ENCODE measurements at regions not wholly inside any gene's neighbourhood (a gene's known extent, or its start where the extent isn't known, plus 50 kb on each side); places are given as distances from the start of the nearest gene placed in this dataset.
"Not testable (repeated sequence)": the region's sequence is repeated elsewhere in the genome, so short reads cannot be mapped to it uniquely, and the experiment has no call there.

GRCh38 chr6:141464490-141464889 is 668.2 kb upstream of the GJE1 start:
- peak overlapping the region; percentile 68 for H3K4me2 ChIP-seq (ENCODE audit: low read depth, low read length, poor library complexity, severe bottlenecking)
- no peaks in the 10 kb centered on the region for H3K79me2 ChIP-seq (ENCODE audit: insufficient read depth, low read length)
- no peaks in the 10 kb centered on the region for H3K27me3 ChIP-seq (ENCODE audit: low read length)
- peak overlapping the region; percentile 75 for H3K27ac ChIP-seq (ENCODE audit: low read depth, low read length)
- H3K9me2 ChIP-seq (replicated peaks; ENCODE audit: insufficient read depth, low read length) = no peaks in the 10 kb centered on the region
- TF ChIP-seq EZH2phosphoT487 (conservative IDR thresholded peaks at IDR 0.05; ENCODE audit: low read length) (no peak), CTCF (IDR thresholded peaks at IDR 0.05; ENCODE audit: insufficient read depth, low read length, poor library complexity, severe bottlenecking) (no peak)
- peak overlapping the region; percentile 24 for H3K4me3 ChIP-seq (ENCODE audit: insufficient read depth, low read length, poor library complexity, severe bottlenecking)
- peak overlapping the region; percentile 31; the same call in 1 of the 2 replicates for H3K9ac ChIP-seq (ENCODE audit: low read length)
- H4K20me1 ChIP-seq (ENCODE audit: low read depth, low read length) = no peaks in the 10 kb centered on the region
- H3F3A ChIP-seq (ENCODE audit: insufficient read depth) = 0 out of 2 replicates have a peak, but pooled peaks cover 4% of the 10 kb centered on the region
- peaks cover 10% of the 10 kb centered on the region; the same call in 1 of the 2 replicates for H3K36me3 ChIP-seq (ENCODE audit: low read length)
- H2AFZ ChIP-seq (ENCODE audit: low read depth, low read length, severe bottlenecking) = peak overlapping the region; percentile 44
- no peaks in the 10 kb centered on the region; the same call in 1 of the 2 replicates for H3K9me3 ChIP-seq (ENCODE audit: insufficient read depth, low read length)

- Histone ChIP-seq H3K4me3 (ENCODE audit: insufficient read depth, low read length, poor library complexity, severe bottlenecking) (peak overlapping the region; percentile 28), H3K9ac (ENCODE audit: low read length) (peak overlapping the region; percentile 31; the same call in 1 of the 2 replicates), H3K36me3 (ENCODE audit: low read length) (peaks cover 10% of the 10 kb centered on the region; the same call in 1 of the 2 replicates), H3K4me2 (ENCODE audit: low read depth, low read length, poor library complexity, severe bottlenecking) (peak overlapping the region; percentile 68), H3K27ac (ENCODE audit: low read depth, low read length) (peak overlapping the region; percentile 75), H3F3A (ENCODE audit: insufficient read depth) (0 out of 2 replicates have a peak, but pooled peaks cover 4% of the 10 kb centered on the region), H2AFZ (ENCODE audit: low read depth, low read length, severe bottlenecking) (peak overlapping the region; percentile 55), H3K27me3 (ENCODE audit: low read length) (no peaks in the 10 kb centered on the region), H4K20me1 (ENCODE audit: low read depth, low read length) (no peaks in the 10 kb centered on the region), H3K9me3 (ENCODE audit: insufficient read depth, low read length) (no peaks in the 10 kb centered on the region; the same call in 1 of the 2 replicates), H3K9me2 (replicated peaks; ENCODE audit: insufficient read depth, low read length) (no peaks in the 10 kb centered on the region), H3K79me2 (ENCODE audit: insufficient read depth, low read length) (no peaks in the 10 kb centered on the region)
- no peak for TF ChIP-seq EZH2phosphoT487 (conservative IDR thresholded peaks at IDR 0.05; ENCODE audit: low read length)
- no peak for TF ChIP-seq CTCF (IDR thresholded peaks at IDR 0.05; ENCODE audit: insufficient read depth, low read length, poor library complexity, severe bottlenecking)
Observed at GRCh38 chr6:141463237-141463977, 669.3 kb upstream of the GJE1 start.

GRCh38 chr6:141460743-141461484 is 671.8 kb upstream of the GJE1 start:
- H3K4me2 ChIP-seq (ENCODE audit: low read depth, low read length, poor library complexity, severe bottlenecking) = no peak overlapping the region
- H3K27ac ChIP-seq (ENCODE audit: low read depth, low read length) = no peak overlapping the region
- H3K9me2 ChIP-seq (replicated peaks; ENCODE audit: insufficient read depth, low read length) = no peaks in the 10 kb centered on the region
- H3K27me3 ChIP-seq (ENCODE audit: low read length) = no peaks in the 10 kb centered on the region
- no peaks in the 10 kb centered on the region for H3K79me2 ChIP-seq (ENCODE audit: insufficient read depth, low read length)
- no peak overlapping the region for H2AFZ ChIP-seq (ENCODE audit: low read depth, low read length, severe bottlenecking)
- peaks cover 10% of the 10 kb centered on the region; the same call in 1 of the 2 replicates for H3K36me3 ChIP-seq (ENCODE audit: low read length)
- H3K9ac ChIP-seq (ENCODE audit: low read length) = no peak overlapping the region
- no peaks in the 10 kb centered on the region for H4K20me1 ChIP-seq (ENCODE audit: low read depth, low read length)
- no peaks in the 10 kb centered on the region; the same call in 1 of the 2 replicates for H3K9me3 ChIP-seq (ENCODE audit: insufficient read depth, low read length)
- H3K4me3 ChIP-seq (ENCODE audit: insufficient read depth, low read length, poor library complexity, severe bottlenecking) = no peak overlapping the region
- H3F3A ChIP-seq (ENCODE audit: insufficient read depth) = 0 out of 2 replicates have a peak, but pooled peaks cover 4% of the 10 kb centered on the region
- TF ChIP-seq EZH2phosphoT487 (conservative IDR thresholded peaks at IDR 0.05; ENCODE audit: low read length) = no peak
- TF ChIP-seq CTCF (IDR thresholded peaks at IDR 0.05; ENCODE audit: insufficient read depth, low read length, poor library complexity, severe bottlenecking) = no peak

GRCh38 chr6:141460245-141460644 is 672.5 kb upstream of the GJE1 start:
- H3K4me2 ChIP-seq (ENCODE audit: low read depth, low read length, poor library complexity, severe bottlenecking); H3K9me3 ChIP-seq (ENCODE audit: insufficient read depth, low read length); H3K27ac ChIP-seq (ENCODE audit: low read depth, low read length); H3K27me3 ChIP-seq (ENCODE audit: low read length); H4K20me1 ChIP-seq (ENCODE audit: low read depth, low read length); H2AFZ ChIP-seq (ENCODE audit: low read depth, low read length, severe bottlenecking); H3K9me2 ChIP-seq (replicated peaks; ENCODE audit: insufficient read depth, low read length); H3K36me3 ChIP-seq (ENCODE audit: low read length); H3K9ac ChIP-seq (ENCODE audit: low read length); H3K4me3 ChIP-seq (ENCODE audit: insufficient read depth, low read length, poor library complexity, severe bottlenecking); H3K79me2 ChIP-seq (ENCODE audit: insufficient read depth, low read length); H3F3A ChIP-seq (ENCODE audit: insufficient read depth): not testable (repeated sequence)

GRCh38 chr6:141457984-141458383 is 674.7 kb upstream of the GJE1 start:
- H3K27me3 ChIP-seq (ENCODE audit: low read length); H3K79me2 ChIP-seq (ENCODE audit: insufficient read depth, low read length): not testable (repeated sequence)

More at GRCh38 chr6:141457984-141458383, 674.7 kb upstream of the GJE1 start:
- H3K27ac ChIP-seq (ENCODE audit: low read depth, low read length); H3K4me2 ChIP-seq (ENCODE audit: low read depth, low read length, poor library complexity, severe bottlenecking); H3K9me3 ChIP-seq (ENCODE audit: insufficient read depth, low read length); H3K4me3 ChIP-seq (ENCODE audit: insufficient read depth, low read length, poor library complexity, severe bottlenecking); H3K9ac ChIP-seq (ENCODE audit: low read length); H3K9me2 ChIP-seq (replicated peaks; ENCODE audit: insufficient read depth, low read length); H2AFZ ChIP-seq (ENCODE audit: low read depth, low read length, severe bottlenecking); H3F3A ChIP-seq (ENCODE audit: insufficient read depth); H4K20me1 ChIP-seq (ENCODE audit: low read depth, low read length); H3K36me3 ChIP-seq (ENCODE audit: low read length): not testable (repeated sequence)
